HG03439 (cell line): ENCODE measurements at regions not wholly inside any gene's neighbourhood (a gene's known extent, or its start where the extent isn't known, plus 50 kb on each side); places are given as distances from the start of the nearest gene placed in this dataset.

ENCODE experiments used
- ATAC-seq: cut with Tn5 transposase; IDR thresholded peaks from one replicate; pipeline ENCODE4 v1.9.1; 2021; ENCODE audit warnings: mild to moderate bottlenecking, moderate library complexity; ENCODE audit not compliant: unreplicated experiment

DNA sequence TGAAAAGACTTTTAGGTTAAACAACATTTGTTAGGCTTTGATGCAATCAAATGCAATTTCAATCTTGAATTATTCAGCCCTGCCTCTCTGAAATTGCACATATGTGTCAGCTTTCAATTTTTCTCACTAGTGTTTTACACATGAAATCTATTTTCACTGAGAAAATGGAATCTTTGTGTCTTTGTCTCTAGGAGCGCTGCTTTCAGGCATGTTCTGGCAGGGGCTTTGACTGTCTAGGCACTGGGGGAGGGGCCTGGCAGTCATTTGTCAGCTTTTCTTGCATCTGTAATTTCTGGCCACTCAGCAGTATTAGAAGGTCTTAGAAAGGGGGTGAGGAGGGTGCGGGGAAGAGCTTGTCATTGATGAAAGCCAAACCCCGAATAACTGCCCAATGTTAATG lies 264.4 kb downstream of the PTPRC start:
- ATAC-seq: no peak

DNA sequence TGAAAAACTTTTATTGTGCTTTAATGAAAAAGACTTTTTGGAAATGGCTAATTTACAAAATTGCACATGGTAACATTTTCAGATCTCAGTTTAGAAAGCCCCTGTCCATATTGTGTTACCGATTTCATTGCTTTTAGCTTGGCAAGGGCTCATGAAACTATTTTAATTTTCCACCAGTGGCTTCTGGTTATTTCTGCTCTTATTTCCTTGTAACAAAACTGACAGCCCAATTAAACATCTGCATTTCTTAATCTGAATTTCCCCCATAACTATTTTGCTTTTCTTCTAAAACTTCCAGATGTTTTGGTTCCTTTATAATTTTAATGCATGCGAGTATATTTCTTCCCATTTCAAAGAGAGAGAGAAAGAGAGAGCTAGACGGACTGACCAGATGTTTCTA lies 264.8 kb downstream of the PTPRC start:
- no peak for ATAC-seq

DNA sequence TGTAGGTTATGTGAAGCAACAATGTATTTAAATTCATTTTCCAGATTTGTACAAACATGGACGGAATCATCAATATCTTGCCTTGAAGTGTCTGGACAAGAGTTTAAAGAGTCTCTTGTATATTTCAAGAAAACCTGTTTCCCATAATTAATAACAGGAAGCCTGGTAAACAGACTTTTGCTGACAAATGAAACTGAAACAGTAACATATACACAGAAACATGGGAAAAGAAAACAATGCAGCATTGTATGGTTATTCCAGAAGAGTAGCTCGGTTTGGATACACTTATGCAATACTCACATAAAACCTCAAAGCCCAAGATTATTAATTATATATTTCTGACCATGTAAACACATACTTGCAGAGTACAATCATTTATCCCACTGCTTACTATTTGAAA lies 265.5 kb downstream of the PTPRC start:
- no peak for ATAC-seq

DNA sequence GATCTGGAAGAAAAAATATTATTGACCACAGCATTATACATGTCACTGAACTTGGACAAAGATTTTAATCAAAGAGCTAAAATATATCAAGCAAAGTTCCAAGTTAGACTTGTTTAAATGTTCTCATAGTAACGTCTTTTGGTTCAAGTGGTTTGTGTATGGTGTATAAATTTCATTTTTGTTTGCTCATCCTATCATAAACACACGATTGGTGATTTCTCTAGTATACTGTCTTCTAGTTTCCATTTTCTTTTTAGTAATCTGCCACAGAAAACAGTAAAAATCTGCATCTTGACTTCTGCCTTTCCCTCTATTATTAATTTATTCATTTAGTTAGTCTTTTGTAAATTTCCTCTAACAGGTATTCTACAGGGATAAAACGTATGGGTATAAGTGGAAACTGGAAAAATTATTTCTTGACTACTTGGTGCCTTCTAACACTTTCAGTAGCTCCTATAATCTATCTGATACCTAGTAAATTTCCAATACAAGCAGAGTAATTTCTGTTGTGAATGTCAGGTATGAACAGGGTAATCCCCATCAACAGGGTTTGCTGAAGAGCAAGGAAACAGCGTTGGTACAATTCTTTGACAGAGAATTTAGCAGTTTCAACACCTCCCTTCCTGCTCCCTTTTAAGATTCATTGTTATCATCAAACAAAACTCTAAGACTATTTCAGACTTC lies 268.0 kb downstream of the PTPRC start:
- no peak for ATAC-seq

DNA sequence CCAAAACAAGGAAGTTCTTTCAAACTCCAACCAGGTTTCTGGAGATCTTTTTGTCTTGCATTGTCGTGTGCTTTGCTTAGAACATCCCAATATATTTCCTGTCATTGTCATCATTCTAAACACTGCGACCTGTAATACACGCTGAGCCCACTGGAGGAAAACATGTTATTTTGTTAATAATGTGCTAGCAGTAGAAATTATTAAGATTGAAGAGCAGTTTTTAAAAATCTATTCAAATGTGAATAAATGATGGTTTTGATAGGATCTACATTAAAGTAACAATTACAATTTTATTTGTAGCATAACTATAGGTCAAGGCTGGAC lies 268.5 kb downstream of the PTPRC start:
- ATAC-seq: no peak

DNA sequence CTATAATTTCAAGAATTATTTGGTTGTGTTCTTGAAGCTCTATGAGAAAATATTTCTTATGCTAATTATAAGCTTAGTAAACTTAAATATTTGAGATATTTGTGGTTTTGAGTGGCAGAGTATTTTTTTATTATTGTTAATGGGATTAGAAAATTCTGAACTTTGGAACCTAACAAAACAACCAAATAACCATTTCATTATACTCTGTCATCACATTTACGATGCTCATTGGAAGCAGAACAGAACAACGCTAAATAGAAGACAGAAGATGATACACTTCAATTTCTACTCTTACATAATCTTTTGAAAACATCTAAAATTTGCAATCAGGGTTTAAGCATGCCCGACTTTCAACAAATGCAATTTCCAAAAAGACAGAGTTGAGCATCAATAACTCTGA lies 270.2 kb downstream of the PTPRC start:
- no peak for ATAC-seq

GRCh38 chr1:198909973-198910372 lies 271.1 kb downstream of the PTPRC start:
- ATAC-seq: no peak

DNA sequence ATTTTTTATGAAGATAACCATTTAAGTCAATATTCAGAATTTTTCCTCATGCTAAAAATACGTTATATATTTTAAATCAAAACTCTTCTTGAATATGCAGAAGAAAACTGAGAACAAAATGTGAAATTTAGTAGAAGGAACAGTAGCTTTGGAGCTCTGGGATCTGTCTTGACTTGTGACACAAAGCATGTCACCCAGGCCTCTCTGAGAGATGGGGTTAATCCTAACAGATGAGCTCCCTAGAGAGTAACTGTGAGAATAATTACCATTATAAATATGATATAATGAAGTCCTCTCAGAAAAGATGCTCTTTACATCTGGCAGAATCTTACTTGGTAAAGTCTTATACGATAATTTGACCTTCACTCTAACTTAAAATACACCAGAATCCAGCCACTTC lies 272.0 kb downstream of the PTPRC start:
- ATAC-seq: no peak

DNA sequence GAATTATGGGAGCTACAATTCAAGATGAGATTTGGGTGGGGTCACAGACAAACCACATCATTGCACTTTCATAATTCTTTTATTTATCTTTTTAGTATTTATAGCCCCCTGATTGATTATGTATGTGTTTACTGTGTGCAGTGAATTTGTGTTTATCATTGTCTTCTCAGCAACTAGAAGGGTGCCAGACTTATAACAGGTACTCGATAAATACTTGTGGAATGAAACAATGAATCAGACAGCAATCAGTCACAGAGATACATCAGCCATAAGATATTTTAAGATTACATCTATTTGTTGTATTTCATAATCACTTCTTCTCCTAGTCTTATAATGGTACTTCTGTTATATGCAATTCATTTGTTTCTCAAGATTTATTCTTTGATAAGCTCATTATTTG lies 273.2 kb downstream of the PTPRC start:
- ATAC-seq: no peak

DNA sequence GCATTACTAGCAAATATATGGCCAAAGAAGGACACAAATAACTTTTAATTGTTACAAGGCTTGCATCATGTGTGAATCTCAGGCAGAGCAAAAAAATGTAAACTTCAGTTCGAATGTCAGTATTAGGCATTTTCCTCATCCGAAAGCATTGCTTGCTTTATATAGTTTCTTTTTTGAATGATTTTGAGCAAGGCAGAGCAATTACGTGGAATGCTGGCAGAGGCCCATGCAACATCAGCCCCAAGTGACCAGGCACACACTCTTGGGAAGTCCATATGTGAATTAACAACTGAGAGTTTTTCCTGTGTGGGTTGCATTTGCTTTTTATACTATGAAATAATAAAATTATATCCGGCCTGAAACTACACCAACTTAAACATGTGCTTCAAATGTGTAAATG lies 274.8 kb downstream of the PTPRC start:
- ATAC-seq: no peak

- no peak for ATAC-seq
Measured at GRCh38 chr1:198915327-198916231, 276.7 kb downstream of the PTPRC start.

- ATAC-seq: no peak
Measured at GRCh38 chr1:198917226-198917625, 278.4 kb downstream of the PTPRC start.

DNA sequence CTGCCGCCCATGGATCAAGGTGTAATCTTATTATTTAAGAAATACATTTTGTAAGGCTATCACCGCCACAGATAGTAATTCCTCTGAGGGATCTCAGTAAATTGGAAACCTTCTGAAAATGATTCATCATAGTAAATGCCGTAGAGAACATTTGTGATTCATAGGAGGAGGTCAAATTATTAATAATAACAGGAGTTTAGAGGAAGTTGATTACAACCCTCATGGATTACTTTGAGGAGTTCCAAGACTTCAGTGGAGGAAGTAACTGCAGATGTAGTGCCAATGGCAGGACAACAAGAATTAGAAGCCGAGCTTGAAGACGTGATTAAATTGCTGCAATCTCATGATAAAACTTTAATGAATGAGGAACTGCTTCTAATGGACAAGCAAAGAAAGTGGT lies 280.1 kb downstream of the PTPRC start:
- no peak for ATAC-seq

GRCh38 chr1:198919667-198920398 lies 281.0 kb downstream of the PTPRC start:
- no peak for ATAC-seq

GRCh38 chr1:198922638-198923430 lies 284.0 kb downstream of the PTPRC start:
- peak; percentile 71 for ATAC-seq

- ATAC-seq: no peak
Measured at GRCh38 chr1:198923993-198924392, 285.2 kb downstream of the PTPRC start.

DNA sequence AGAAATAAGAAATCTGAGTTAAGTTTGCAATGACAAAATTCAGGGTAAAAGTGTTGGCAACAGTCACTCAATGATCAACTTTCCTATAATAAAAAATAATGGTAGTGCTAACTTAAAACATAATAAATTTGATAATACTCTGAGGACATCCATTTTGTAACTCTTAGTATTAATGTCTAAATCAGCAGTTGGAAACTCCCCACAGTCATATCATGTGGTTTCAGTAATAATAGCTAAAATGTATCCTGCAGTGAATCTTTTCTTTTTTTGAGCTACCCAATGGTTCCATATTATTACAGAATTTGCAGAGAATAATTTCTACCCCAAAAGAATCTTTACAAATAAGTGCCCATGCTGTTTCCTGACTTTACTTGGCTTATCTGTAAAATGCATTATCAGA lies 286.7 kb downstream of the PTPRC start:
- ATAC-seq: no peak

- no peak for ATAC-seq
Measured at GRCh38 chr1:198927129-198927528, 288.3 kb downstream of the PTPRC start.

DNA sequence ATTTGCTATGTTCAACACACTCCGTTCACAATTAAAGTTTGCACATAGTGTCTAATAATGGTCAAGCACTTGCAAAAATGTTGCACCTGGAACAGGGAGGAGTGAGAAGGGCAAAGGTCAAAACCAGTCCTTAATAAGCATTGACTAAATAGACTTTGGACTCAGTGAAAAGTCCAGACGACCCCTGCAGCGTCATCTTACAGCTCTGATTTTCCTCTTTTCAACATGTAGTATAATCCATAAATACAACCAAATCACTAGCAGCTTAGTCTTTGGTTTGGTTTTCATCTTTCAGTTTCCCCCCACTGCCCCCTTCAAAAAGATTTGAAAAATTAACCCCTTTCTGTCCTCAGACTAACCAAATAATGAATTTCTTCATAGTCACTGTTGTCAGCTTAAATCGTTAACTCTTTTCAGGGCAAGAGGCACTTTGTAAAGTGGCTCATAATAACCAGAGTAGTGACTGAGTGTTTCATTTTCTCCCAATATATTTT lies 290.3 kb downstream of the PTPRC start:
- ATAC-seq: no peak

GRCh38 chr1:198929961-198930599 lies 291.2 kb downstream of the PTPRC start:
- ATAC-seq: peak; percentile 58
